GM12864 (cell line): ENCODE measurements at regions not wholly inside any gene's neighbourhood (a gene's known extent, or its start where the extent isn't known, plus 50 kb on each side); places are given as distances from the start of the nearest gene placed in this dataset.
"Not testable (repeated sequence)": the region's sequence is repeated elsewhere in the genome, so short reads cannot be mapped to it uniquely, and the experiment has no call there.

Experiments used
- DNase-seq: peaks from one replicate; pipeline ENCODE4 v3.0.0-alpha.2; 2011; ENCODE audit warnings: low read depth
- H3K4me3 ChIP-seq: 2 replicates; pipeline ENCODE4 v1.5.1; 2011; ENCODE audit warnings: mild to moderate bottlenecking, low read depth, low read length, control low read depth
- TF ChIP-seq, protein P1 (sequence below): IDR thresholded peaks from 2 replicates; pipeline ENCODE4 v1.5.1; 2011; ENCODE audit warnings: low read depth, mild to moderate bottlenecking, moderate library complexity, low read length, control low read depth, inconsistent platforms; ENCODE audit errors: missing control alignments

GRCh38 chr2:239594772-239595608, 194.2 kb upstream of the HDAC4 start:
- H3K4me3 ChIP-seq = no peak overlapping the region
- no peak for DNase-seq
- TF ChIP-seq, protein P1, sequence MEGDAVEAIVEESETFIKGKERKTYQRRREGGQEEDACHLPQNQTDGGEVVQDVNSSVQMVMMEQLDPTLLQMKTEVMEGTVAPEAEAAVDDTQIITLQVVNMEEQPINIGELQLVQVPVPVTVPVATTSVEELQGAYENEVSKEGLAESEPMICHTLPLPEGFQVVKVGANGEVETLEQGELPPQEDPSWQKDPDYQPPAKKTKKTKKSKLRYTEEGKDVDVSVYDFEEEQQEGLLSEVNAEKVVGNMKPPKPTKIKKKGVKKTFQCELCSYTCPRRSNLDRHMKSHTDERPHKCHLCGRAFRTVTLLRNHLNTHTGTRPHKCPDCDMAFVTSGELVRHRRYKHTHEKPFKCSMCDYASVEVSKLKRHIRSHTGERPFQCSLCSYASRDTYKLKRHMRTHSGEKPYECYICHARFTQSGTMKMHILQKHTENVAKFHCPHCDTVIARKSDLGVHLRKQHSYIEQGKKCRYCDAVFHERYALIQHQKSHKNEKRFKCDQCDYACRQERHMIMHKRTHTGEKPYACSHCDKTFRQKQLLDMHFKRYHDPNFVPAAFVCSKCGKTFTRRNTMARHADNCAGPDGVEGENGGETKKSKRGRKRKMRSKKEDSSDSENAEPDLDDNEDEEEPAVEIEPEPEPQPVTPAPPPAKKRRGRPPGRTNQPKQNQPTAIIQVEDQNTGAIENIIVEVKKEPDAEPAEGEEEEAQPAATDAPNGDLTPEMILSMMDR = no peak

- H3K4me3 ChIP-seq = no peak overlapping the region
- TF ChIP-seq, protein P1 = no peak
- DNase-seq = no peak
These were observed 193.4 kb upstream of the HDAC4 start for GRCh38 chr2:239594019-239594771.

DNA sequence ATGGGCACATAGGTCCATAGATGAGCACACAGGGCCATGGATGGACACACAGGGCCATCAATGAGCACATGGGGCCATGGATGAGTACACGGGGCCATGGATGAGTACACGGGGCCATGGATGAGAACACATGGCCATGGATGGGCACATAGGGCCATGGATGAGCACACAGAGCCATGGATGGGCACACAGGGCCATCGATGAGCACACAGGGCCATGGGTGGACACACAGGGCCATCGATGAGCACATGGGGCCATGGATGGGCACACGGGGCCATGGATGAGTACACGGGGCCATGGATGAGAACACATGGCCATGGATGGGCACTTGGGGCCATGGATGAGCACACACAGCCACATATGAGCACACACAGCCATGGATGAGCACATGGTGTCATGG, 192.6 kb upstream of the HDAC4 start:
- no peak overlapping the region for H3K4me3 ChIP-seq
- DNase-seq = no peak
- TF ChIP-seq, protein P1 = no peak

- H3K4me3 ChIP-seq, DNase-seq: not testable (repeated sequence)
These were observed 191.9 kb upstream of the HDAC4 start for GRCh38 chr2:239592629-239593290.

GRCh38 chr2:239590995-239591915, 190.4 kb upstream of the HDAC4 start:
- no peak for DNase-seq
- H3K4me3 ChIP-seq = no peak overlapping the region
- TF ChIP-seq, protein P1 = no peak

GRCh38 chr2:239590276-239590675, 189.5 kb upstream of the HDAC4 start:
- DNase-seq = no peak
- TF ChIP-seq, protein P1 = no peak
- no peak overlapping the region for H3K4me3 ChIP-seq
